Fibroblast of lung (primary cell): ENCODE measurements at regions not wholly inside any gene's neighbourhood (a gene's known extent, or its start where the extent isn't known, plus 50 kb on each side); places are given as distances from the start of the nearest gene placed in this dataset.

Experiments used
- DNase-seq, 2 donors: peaks; one replicate each; pipeline versions ENCODE4 v3.0.0 to v3.0.0-alpha.2; 2010; ENCODE audit warnings: low read depth in 2 of 2
- H2AFZ ChIP-seq: 2 replicates; pipeline ENCODE4 v1.5.1; 2012; ENCODE audit warnings: low read length, control low read depth, inconsistent platforms
- H3K27ac ChIP-seq: 2 replicates; pipeline ENCODE4 v1.5.1; 2011; ENCODE audit warnings: low read length, control low read depth; ENCODE audit not compliant: insufficient read depth
- H3K27me3 ChIP-seq: 2 replicates; pipeline ENCODE4 v1.5.1; 2011; ENCODE audit warnings: mild to moderate bottlenecking, low read length; ENCODE audit not compliant: control insufficient read depth, insufficient read depth
- H3K36me3 ChIP-seq: 2 replicates; pipeline ENCODE4 v1.5.1; 2011; ENCODE audit warnings: low read length; ENCODE audit not compliant: control insufficient read depth, insufficient read depth
- H3K4me1 ChIP-seq: 2 replicates; pipeline ENCODE4 v1.5.1; 2011; ENCODE audit warnings: low read length; ENCODE audit not compliant: control insufficient read depth, insufficient read depth; ENCODE audit errors: extremely low read depth
- H3K4me2 ChIP-seq: 2 replicates; pipeline ENCODE4 v1.5.1; 2011; ENCODE audit warnings: low read length, control low read depth; ENCODE audit not compliant: insufficient read depth; ENCODE audit errors: extremely low read depth
- H3K4me3 ChIP-seq, 4 experiments: fragments of 200-600 bp in 1 of 4; sonication (generic) in 1 of 4; replicated peaks in 1 of 4; 2 replicates each; pipeline ENCODE4 v1.5.1; 2011 to 2016; ENCODE audit warnings: low read length in 4 of 4, low read depth in 3 of 4, mild to moderate bottlenecking in 3 of 4, control low read depth in 2 of 4, inconsistent platforms in 1 of 4, mixed read lengths in 1 of 4; ENCODE audit not compliant: insufficient read depth in 1 of 4; ENCODE audit errors: control extremely low read depth in 1 of 4
- H3K79me2 ChIP-seq: 2 replicates; pipeline ENCODE4 v1.5.1; 2012; ENCODE audit warnings: mild to moderate bottlenecking, low read length, inconsistent platforms; ENCODE audit not compliant: control insufficient read depth, insufficient read depth
- H3K9ac ChIP-seq: 2 replicates; pipeline ENCODE4 v1.5.1; 2011; ENCODE audit warnings: mild to moderate bottlenecking, low read length, control low read depth; ENCODE audit not compliant: insufficient read depth
- H3K9me3 ChIP-seq: 2 replicates; pipeline ENCODE4 v1.5.1; 2012; ENCODE audit warnings: low read depth, low read length; ENCODE audit not compliant: control insufficient read depth, insufficient read depth
- H4K20me1 ChIP-seq: 2 replicates; pipeline ENCODE4 v1.5.1; 2011; ENCODE audit warnings: low read length; ENCODE audit not compliant: control insufficient read depth, insufficient read depth; ENCODE audit errors: extremely low read depth
- EZH2 ChIP-seq: IDR thresholded peaks from 2 replicates; pipeline ENCODE4 v1.5.1; 2012; ENCODE audit warnings: low read length, control low read depth, mild to moderate bottlenecking; ENCODE audit errors: missing control alignments
- TF ChIP-seq, protein P1 (sequence below), 2 donors: IDR thresholded peaks in 1 of 2; conservative IDR thresholded peaks in 1 of 2; 1 replicate in 1 of 2; 2 replicates in 1 of 2; pipeline ENCODE4 v1.5.1; 2011 to 2012; ENCODE audit warnings: low read length in 2 of 2, control low read depth in 1 of 2, inconsistent platforms in 1 of 2, low read depth in 1 of 2, mild to moderate bottlenecking in 1 of 2

DNA sequence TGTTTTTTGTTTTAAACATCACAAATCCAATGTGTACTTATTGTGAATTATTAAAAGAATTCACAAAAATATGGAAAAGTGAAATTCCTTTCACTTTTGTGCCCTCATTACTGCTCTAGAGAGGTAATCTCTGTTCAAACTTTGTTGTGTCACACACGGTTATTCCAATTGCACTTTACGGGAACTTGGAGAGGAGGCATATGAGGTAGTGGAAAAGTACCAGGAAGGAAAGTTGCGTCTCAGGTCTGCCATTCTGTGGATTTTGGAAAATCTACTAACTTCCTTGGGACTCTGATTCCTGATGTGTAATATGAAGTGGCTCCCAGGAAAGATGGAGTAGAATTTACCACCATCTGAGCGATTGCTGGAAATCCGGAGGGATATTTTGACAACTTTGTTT lies 90.9 kb upstream of the DCN start:
- H3K79me2 ChIP-seq: no peaks in the 10 kb centered on the region
- H3K4me1 ChIP-seq: peaks cover 6% of the 10 kb centered on the region
- H3K36me3 ChIP-seq: no peaks in the 10 kb centered on the region
- no peak overlapping the region for H3K4me3 ChIP-seq
- H4K20me1 ChIP-seq: no peaks in the 10 kb centered on the region
- no peak overlapping the region for H3K27ac ChIP-seq
- no peak overlapping the region for H3K9ac ChIP-seq
- peak overlapping the region; percentile 52 for H2AFZ ChIP-seq
- no peaks in the 10 kb centered on the region for H3K27me3 ChIP-seq
- no peaks in the 10 kb centered on the region for H3K9me3 ChIP-seq
- no peak for DNase-seq
- TF ChIP-seq, protein P1, sequence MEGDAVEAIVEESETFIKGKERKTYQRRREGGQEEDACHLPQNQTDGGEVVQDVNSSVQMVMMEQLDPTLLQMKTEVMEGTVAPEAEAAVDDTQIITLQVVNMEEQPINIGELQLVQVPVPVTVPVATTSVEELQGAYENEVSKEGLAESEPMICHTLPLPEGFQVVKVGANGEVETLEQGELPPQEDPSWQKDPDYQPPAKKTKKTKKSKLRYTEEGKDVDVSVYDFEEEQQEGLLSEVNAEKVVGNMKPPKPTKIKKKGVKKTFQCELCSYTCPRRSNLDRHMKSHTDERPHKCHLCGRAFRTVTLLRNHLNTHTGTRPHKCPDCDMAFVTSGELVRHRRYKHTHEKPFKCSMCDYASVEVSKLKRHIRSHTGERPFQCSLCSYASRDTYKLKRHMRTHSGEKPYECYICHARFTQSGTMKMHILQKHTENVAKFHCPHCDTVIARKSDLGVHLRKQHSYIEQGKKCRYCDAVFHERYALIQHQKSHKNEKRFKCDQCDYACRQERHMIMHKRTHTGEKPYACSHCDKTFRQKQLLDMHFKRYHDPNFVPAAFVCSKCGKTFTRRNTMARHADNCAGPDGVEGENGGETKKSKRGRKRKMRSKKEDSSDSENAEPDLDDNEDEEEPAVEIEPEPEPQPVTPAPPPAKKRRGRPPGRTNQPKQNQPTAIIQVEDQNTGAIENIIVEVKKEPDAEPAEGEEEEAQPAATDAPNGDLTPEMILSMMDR (conservative IDR thresholded peaks at IDR 0.05 in 1 of 2, IDR thresholded peaks at IDR 0.05 in 1 of 2; ENCODE audit: low read depth in 1 of 2, low read length in 2 of 2): no peak
- TF ChIP-seq EZH2: no peak
- peak overlapping the region; percentile 9 for H3K4me2 ChIP-seq

DNA sequence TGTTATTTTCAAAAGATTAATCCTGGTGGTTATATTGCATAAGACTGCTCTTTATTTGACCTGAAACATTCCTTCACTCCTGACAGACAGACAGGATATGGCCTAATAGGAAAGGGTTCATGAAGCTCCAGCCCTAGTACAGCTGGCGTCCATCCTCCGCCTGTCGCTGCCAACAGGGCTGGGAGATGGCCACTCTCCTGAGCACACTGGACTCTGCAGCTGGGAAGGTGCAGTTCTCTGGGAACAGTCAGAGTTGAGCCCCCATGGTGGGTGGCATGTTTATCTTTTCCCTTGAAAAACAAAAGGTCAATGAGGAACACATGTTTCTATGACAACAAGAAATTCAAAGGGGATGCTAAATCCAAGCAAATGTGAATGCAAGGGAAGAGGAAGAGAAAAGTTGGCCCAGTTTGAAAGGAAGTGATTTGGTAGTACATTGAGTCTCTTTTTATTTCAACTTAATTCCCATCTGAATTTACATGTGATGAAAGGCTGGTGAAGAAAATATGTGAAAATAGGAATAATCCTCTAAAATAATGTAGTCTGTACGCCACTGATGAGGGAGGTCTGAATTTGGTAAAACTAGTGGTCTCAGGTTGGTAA lies 89.9 kb upstream of the DCN start:
- no peak for TF ChIP-seq EZH2
- TF ChIP-seq, protein P1 (conservative IDR thresholded peaks at IDR 0.05 in 1 of 2, IDR thresholded peaks at IDR 0.05 in 1 of 2; ENCODE audit: low read depth in 1 of 2, low read length in 2 of 2): no peak
- Histone ChIP-seq H2AFZ (peak overlapping the region; percentile 34), H3K27me3 (no peaks in the 10 kb centered on the region), H3K9ac (no peak overlapping the region), H3K4me1 (peaks cover 6% of the 10 kb centered on the region), H3K27ac (no peak overlapping the region), H3K4me2 (no peak overlapping the region), H3K79me2 (no peaks in the 10 kb centered on the region), H3K36me3 (no peaks in the 10 kb centered on the region), H4K20me1 (no peaks in the 10 kb centered on the region), H3K9me3 (no peaks in the 10 kb centered on the region), H3K4me3 (no peak overlapping the region)
- DNase-seq: peak in 1 of 2 donors; percentile 53

DNA sequence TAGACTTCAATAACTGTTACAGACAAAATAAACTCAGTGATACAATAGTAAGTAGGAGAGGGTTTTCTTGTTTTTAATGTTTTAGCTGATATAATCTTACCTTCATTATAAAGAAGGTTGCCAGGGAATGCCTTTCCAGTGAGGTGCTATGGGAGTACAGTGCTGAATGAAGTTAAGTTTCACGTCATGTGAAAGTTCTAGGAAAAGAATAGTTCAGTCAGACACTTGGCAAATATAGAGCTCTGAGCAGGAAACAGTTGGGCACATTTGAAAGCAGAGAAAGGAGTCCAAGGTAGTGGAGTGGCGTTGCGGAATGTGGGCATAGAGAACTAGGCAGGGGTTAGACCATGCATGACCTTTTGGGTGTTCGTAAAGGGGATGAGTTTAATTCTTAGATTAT lies 88.6 kb upstream of the DCN start:
- no peak overlapping the region for H3K9ac ChIP-seq
- H3K27ac ChIP-seq: no peak overlapping the region
- H3K4me3 ChIP-seq: no peak overlapping the region
- no peaks in the 10 kb centered on the region for H3K79me2 ChIP-seq
- peaks cover 6% of the 10 kb centered on the region for H3K4me1 ChIP-seq
- H2AFZ ChIP-seq: no peak overlapping the region
- no peaks in the 10 kb centered on the region for H4K20me1 ChIP-seq
- TF ChIP-seq, protein P1 (conservative IDR thresholded peaks at IDR 0.05 in 1 of 2, IDR thresholded peaks at IDR 0.05 in 1 of 2; ENCODE audit: low read depth in 1 of 2, low read length in 2 of 2): no peak
- TF ChIP-seq EZH2: no peak
- no peaks in the 10 kb centered on the region for H3K36me3 ChIP-seq
- H3K9me3 ChIP-seq: no peaks in the 10 kb centered on the region
- peak in 1 of 2 donors; percentile 7 for DNase-seq
- H3K27me3 ChIP-seq: no peaks in the 10 kb centered on the region
- H3K4me2 ChIP-seq: no peak overlapping the region
